K562 (cell line): ENCODE measurements at regions not wholly inside any gene's neighbourhood (a gene's known extent, or its start where the extent isn't known, plus 50 kb on each side); places are given as distances from the start of the nearest gene placed in this dataset.

Experiments used
- ATAC-seq: fragments of 200-7000 bp; cut with Tn5 transposase; 3 replicates; pipeline ENCODE4 v1.9.1; 2020; ENCODE audit warnings: moderate library complexity
- BruUV-seq: library from RNA; stranded (reverse); fragments of 400-500 nt; replicated peaks from 2 replicates; lab custom pipeline; 2021; lab: Mats Ljungman, UMichigan
- CTCF ChIA-PET: fragments of 300-600 bp; formaldehyde crosslinking; extraction: SDS; loops from one replicate; lab custom pipeline; 2021; ENCODE audit warnings: low intra/inter-chr PET ratio; lab: Yijun Ruan, JAX
- POLR2A ChIA-PET: fragments of 300-600, 350-650 bp; sonication (Branson Sonifier 250); formaldehyde crosslinking; extraction: SDS; loops from one replicate; lab custom pipeline; 2021; ENCODE audit warnings: antibody characterized with exemption, inconsistent platforms; lab: Yijun Ruan, JAX
- DNase-seq, 4 experiments: peaks; one replicate each; pipeline versions ENCODE4 v3.0.0 to v3.0.0-alpha.2; 2011 to 2018; ENCODE audit warnings: low spot score in 3 of 4, mixed read lengths in 3 of 4; ENCODE audit errors: extremely low read depth in 1 of 4
- FAIRE-seq: peaks from 2 replicates; lab custom pipeline; 2011; peaks lifted over from hg19 to GRCh38; lab: Jason Lieb, UNC
- H2AFZ ChIP-seq: 2 replicates; pipeline ENCODE4 v1.6.0; 2011; ENCODE audit warnings: low read depth, low read length, control low read depth, inconsistent platforms
- H3K27ac ChIP-seq: fragments of 200-600 bp; 3 replicates; pipeline ENCODE4 v1.8.0; 2011; ENCODE audit warnings: low read depth, mild to moderate bottlenecking, control low read depth, inconsistent platforms, low read length, moderate library complexity, mixed read lengths; ENCODE audit errors: extremely low read depth
- H3K27me3 ChIP-seq, 2 experiments: fragments of 300-600 bp in 1 of 2; 2 replicates in 1 of 2; 3 replicates in 1 of 2; pipeline versions ENCODE4 v1.6.0 to v1.8.0; 2011; ENCODE audit warnings: inconsistent platforms in 2 of 2, low read length in 2 of 2, mild to moderate bottlenecking in 1 of 2, mixed read lengths in 1 of 2, moderate library complexity in 1 of 2; ENCODE audit not compliant: control insufficient read depth in 2 of 2, insufficient read depth in 2 of 2
- H3K36me3 ChIP-seq: fragments of 300-600 bp; 3 replicates; pipeline ENCODE4 v1.8.0; 2011; ENCODE audit warnings: mild to moderate bottlenecking, low read length, inconsistent platforms; ENCODE audit not compliant: control insufficient read depth, insufficient read depth
- H3K4me1 ChIP-seq, 2 experiments: fragments of 200-600 bp in 1 of 2; replicated peaks in 1 of 2; 2 replicates in 1 of 2; 3 replicates in 1 of 2; pipeline versions ENCODE4 v1.5.1 to v1.8.0; 2011; ENCODE audit warnings: inconsistent platforms in 2 of 2, low read length in 2 of 2, mild to moderate bottlenecking in 1 of 2, mixed read lengths in 1 of 2, moderate library complexity in 1 of 2; ENCODE audit not compliant: control insufficient read depth in 2 of 2, insufficient read depth in 2 of 2
- H3K4me2 ChIP-seq: 2 replicates; pipeline ENCODE4 v1.6.1; 2011; ENCODE audit warnings: low read length, control low read depth, inconsistent platforms, mixed read lengths; ENCODE audit not compliant: insufficient read depth
- H3K4me3 ChIP-seq: fragments of 200-600 bp; sonication (generic), shearing (Covaris generic); 2 replicates; pipeline ENCODE4 v1.5.1; 2016; ENCODE audit warnings: control low read depth, inconsistent platforms
- H3K79me2 ChIP-seq: fragments of 200-600 bp; 3 replicates; pipeline ENCODE4 v1.8.0; 2011; ENCODE audit warnings: low read length, inconsistent platforms; ENCODE audit not compliant: control insufficient read depth, insufficient read depth
- H3K9ac ChIP-seq, 2 experiments: 2 replicates each; pipeline versions ENCODE4 v1.6.0 to v1.6.1; 2011; ENCODE audit warnings: low read depth in 2 of 2, low read length in 2 of 2, control low read depth in 1 of 2, inconsistent platforms in 1 of 2, mild to moderate bottlenecking in 1 of 2, mixed read lengths in 1 of 2; ENCODE audit not compliant: insufficient read depth in 1 of 2
- H3K9me1 ChIP-seq: one replicate; pipeline ENCODE4 v1.6.0; 2011; ENCODE audit warnings: inconsistent platforms, mild to moderate bottlenecking, low read length, moderate library complexity; ENCODE audit not compliant: control insufficient read depth, insufficient read depth
- H3K9me3 ChIP-seq: replicated peaks from 2 replicates; pipeline ENCODE4 v1.5.1; 2011; ENCODE audit warnings: low read depth, low read length, inconsistent platforms; ENCODE audit not compliant: control insufficient read depth, insufficient read depth
- H4K20me1 ChIP-seq: replicated peaks from 2 replicates; pipeline ENCODE4 v1.6.1; 2011; ENCODE audit warnings: low read length, inconsistent platforms, mixed read lengths; ENCODE audit not compliant: control insufficient read depth, insufficient read depth
- BDP1 ChIP-seq: IDR thresholded peaks from 3 replicates; pipeline ENCODE4 v1.6.1; 2011; ENCODE audit not compliant: insufficient read length, insufficient read depth
- CEBPB ChIP-seq: fragments of 450-650 bp; IDR thresholded peaks from 2 replicates; pipeline ENCODE4 v1.6.1; 2016; ENCODE audit warnings: missing genetic modification characterization, missing compliant biosample characterization
- FOSL1 ChIP-seq: fragments of 200-800 bp; sonication (Bioruptor generic); conservative IDR thresholded peaks from 2 replicates; pipeline ENCODE4 v1.6.1; 2016; ENCODE audit warnings: missing genetic modification characterization, missing compliant biosample characterization
- KLF10 ChIP-seq: fragments of 250-450 bp; sonication (Bioruptor Pico); IDR thresholded peaks from 2 replicates; pipeline ENCODE4 v1.6.1; 2021; ENCODE audit warnings: matching md5 sums
- KLF6 ChIP-seq: fragments of 250-450 bp; sonication (Bioruptor Pico); IDR thresholded peaks from 2 replicates; pipeline ENCODE4 v1.4.0; 2020; ENCODE audit warnings: mild to moderate bottlenecking, moderate library complexity, borderline replicate concordance
- POLR3A ChIP-seq: IDR thresholded peaks from 2 replicates; pipeline ENCODE4 v1.6.1; 2011; ENCODE audit warnings: borderline replicate concordance, mild to moderate bottlenecking, moderate library complexity; ENCODE audit not compliant: insufficient read length, insufficient read depth; ENCODE audit errors: extremely low read depth
- PYGO2 ChIP-seq: fragments of 450-650 bp; IDR thresholded peaks from 2 replicates; pipeline ENCODE4 v1.6.1; 2016; ENCODE audit warnings: mild to moderate bottlenecking, missing genetic modification characterization, moderate library complexity, missing compliant biosample characterization
- RERE ChIP-seq: sonication (generic); formaldehyde crosslinking; IDR thresholded peaks from 2 replicates; pipeline ENCODE4 v1.8.0; 2023; ENCODE audit warnings: missing genetic modification reagents, mild to moderate bottlenecking, borderline replicate concordance
- RFX7 ChIP-seq: fragments of 250-450 bp; sonication (Bioruptor Pico); IDR thresholded peaks from 2 replicates; pipeline ENCODE4 v1.5.1; 2021; ENCODE audit warnings: mild to moderate bottlenecking
- SLC30A9 ChIP-seq: fragments of 250-450 bp; sonication (Bioruptor Pico); IDR thresholded peaks from 2 replicates; pipeline ENCODE4 v1.8.0; 2022; ENCODE audit warnings: mild to moderate bottlenecking, moderate library complexity
- STAT5B ChIP-seq: fragments of 250-450 bp; sonication (Bioruptor Pico); IDR thresholded peaks from 2 replicates; pipeline ENCODE4 v1.8.0; 2021; ENCODE audit warnings: mild to moderate bottlenecking, inconsistent platforms
- ZNF146 ChIP-seq: IDR thresholded peaks from one replicate; pipeline ENCODE4 v1.6.1; 2018; ENCODE audit warnings: missing compliant biosample characterization; ENCODE audit not compliant: unreplicated experiment
- WGBS: fragments of 100-300 bp; shearing (Covaris generic); methylation state at CpG from one replicate; pipeline ENCODE4 v1.1.6; 2016; ENCODE audit warnings: low coverage, mixed read lengths; ENCODE audit not compliant: insufficient coverage; ENCODE audit errors: missing lambda C conversion rate; 5-methylcytosine and 5-hydroxymethylcytosine counted together
- in situ Hi-C: fragments of 300-500 bp; cut with MboI; formaldehyde crosslinking; loops from 4 replicates; pipeline ENCODE4 v1.15.0; 2018; ENCODE audit warnings: inconsistent platforms, mixed read lengths
- intact Hi-C: fragments of 100-400 bp; cut with micrococcal nuclease; formaldehyde crosslinking; loops from 2 replicates; pipeline ENCODE4 v1.14.2; 2022

DNA sequence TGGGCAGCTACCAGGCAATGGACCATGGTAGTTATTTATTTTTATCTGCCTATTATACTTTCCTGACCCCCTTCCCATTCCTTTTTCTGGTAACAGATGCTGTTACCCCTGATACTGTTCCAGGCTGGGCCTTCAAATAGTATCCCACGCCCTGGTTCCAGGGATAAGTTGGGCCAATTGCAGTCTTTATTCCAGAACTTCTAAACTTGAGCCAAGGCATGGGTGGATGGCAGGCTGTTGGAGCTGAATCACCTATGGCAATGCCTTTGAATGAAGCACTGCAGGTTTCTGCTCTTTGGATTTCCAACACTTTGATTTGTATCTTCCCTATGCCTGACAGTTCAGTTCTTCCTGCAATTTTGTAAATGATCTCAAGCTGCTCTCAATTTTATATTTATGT is 99.2 kb upstream of the LHCGR start:
- no peak for FAIRE-seq
- Histone ChIP-seq H4K20me1 (no peaks in the 10 kb centered on the region), H3K9me1 (no peaks in the 10 kb centered on the region), H3K4me1 (no peaks in the 10 kb centered on the region), H3K36me3 (no peaks in the 10 kb centered on the region), H3K27ac (no peak overlapping the region), H2AFZ (no peak overlapping the region), H3K79me2 (no peaks in the 10 kb centered on the region), H3K9me3 (no peaks in the 10 kb centered on the region), H3K27me3 (no peaks in the 10 kb centered on the region), H3K4me3 (no peak overlapping the region)
- no peak for ATAC-seq
- in situ Hi-C loops, result no loop called here
- DNase-seq, result no peak
- CTCF ChIA-PET, result no interaction called here
- POLR2A ChIA-PET, result no interaction called here
- BruUV-seq, result no TSS peak
- TF ChIP-seq SLC30A9 (CRISPR knock-in tag) (no peak), RFX7 (CRISPR knock-in tag) (no peak), ZNF146 (no peak), KLF6 (CRISPR knock-in tag) (no peak), KLF10 (no peak), RERE (CRISPR knock-in tag) (no peak), FOSL1 (tag) (no peak), PYGO2 (tag) (no peak), CEBPB (tag) (no peak), STAT5B (CRISPR knock-in tag) (no peak), POLR3A (no peak), BDP1 (no peak)
- TF ChIP-seq, all 486 proteins: peak for 0
- 0% methylated on average over 1 of the region's 1 CpG for WGBS
- Histone ChIP-seq H3K4me2 (no peak overlapping the region), H3K9ac (no peak overlapping the region)
- intact Hi-C loops, result no loop called here
